Kidney (tissue), 13 donors: ENCODE measurements at regions not wholly inside any gene's neighbourhood (a gene's known extent, or its start where the extent isn't known, plus 50 kb on each side); places are given as distances from the start of the nearest gene placed in this dataset.

ENCODE experiments used
- DNase-seq, 5 donors: peaks; one replicate each; pipeline ENCODE4 v3.0.0-alpha.2; 2013 to 2020
- FAIRE-seq: peaks from 2 replicates; lab custom pipeline; 2012; peaks lifted over from hg19 to GRCh38; lab: Jason Lieb, UNC
- H3K27ac ChIP-seq, 2 donors: one replicate each; pipeline ENCODE4 v1.7.0; 2013; ENCODE audit warnings: low read depth in 2 of 2, low read length in 2 of 2, inconsistent platforms in 1 of 2
- H3K27me3 ChIP-seq: one replicate; pipeline ENCODE4 v1.7.1; 2013; ENCODE audit warnings: low read length, inconsistent platforms; ENCODE audit not compliant: control insufficient read depth, insufficient read depth
- H3K36me3 ChIP-seq, 3 donors: one replicate each; pipeline versions ENCODE4 v1.7.0 to v1.7.1; 2013; ENCODE audit warnings: low read length in 3 of 3, control low read depth in 1 of 3, inconsistent platforms in 1 of 3; ENCODE audit not compliant: insufficient read depth in 3 of 3, control insufficient read depth in 2 of 3
- H3K4me1 ChIP-seq, 3 donors: one replicate each; pipeline versions ENCODE4 v1.7.0 to v1.7.1; 2013; ENCODE audit warnings: low read length in 3 of 3, inconsistent platforms in 1 of 3, low read depth in 1 of 3; ENCODE audit not compliant: control insufficient read depth in 2 of 3, insufficient read depth in 2 of 3
- H3K4me3 ChIP-seq, 3 donors: one replicate each; pipeline versions ENCODE4 v1.7.0 to v1.8.1; 2013; ENCODE audit warnings: low read length in 3 of 3, control low read depth in 1 of 3, inconsistent platforms in 1 of 3
- H3K9ac ChIP-seq, 3 donors: one replicate each; pipeline versions ENCODE4 v1.7.0 to v1.7.1; 2013; ENCODE audit warnings: low read length in 3 of 3, control low read depth in 1 of 3, inconsistent platforms in 1 of 3
- H3K9me3 ChIP-seq, 3 donors: one replicate each; pipeline versions ENCODE4 v1.7.0 to v1.7.1; 2013; ENCODE audit warnings: low read length in 3 of 3, control low read depth in 1 of 3, inconsistent platforms in 1 of 3; ENCODE audit not compliant: control insufficient read depth in 2 of 3, insufficient read depth in 1 of 3
- CTCF ChIP-seq: IDR thresholded peaks from 3 replicates; pipeline ENCODE4 v1.5.1; 2012; ENCODE audit warnings: mild to moderate bottlenecking, moderate library complexity, borderline replicate concordance; ENCODE audit not compliant: insufficient read depth; ENCODE audit errors: extremely low read depth
- intact Hi-C: fragments of 100-400 bp; cut with DNase I; formaldehyde crosslinking; loops from one replicate; pipeline ENCODE4 v1.11.1; 2022
- donor health status: control.
- donor health status: control.
- donor health status: control.
- donor health status: control.
- donor health status: control.
- donor health status: DM: yes; HTN: yes; CAD: no.
- donor health status: Normal renal cell carcinoma (clear cell type).

GRCh38 chrX:131735127-131735526 lies 191.3 kb downstream of the OR13H1 start:
- DNase-seq (no peak), FAIRE-seq (no peak)
- no peaks in the 10 kb centered on the region for H3K9me3 ChIP-seq
- peak overlapping the region in 1 of 3 donors; percentile 51 for H3K4me3 ChIP-seq
- H3K27ac ChIP-seq, result no peak overlapping the region
- TF ChIP-seq CTCF, result no peak
- H3K36me3 ChIP-seq, result no peaks in the 10 kb centered on the region
- H3K9ac ChIP-seq, result no peak overlapping the region
- H3K4me1 ChIP-seq, result no peaks in the 10 kb centered on the region
- intact Hi-C loops, result no loop called here
- no peaks in the 10 kb centered on the region for H3K27me3 ChIP-seq

GRCh38 chrX:131739823-131740222 lies 195.9 kb downstream of the OR13H1 start:
- Histone ChIP-seq H3K4me1 (no peaks in the 10 kb centered on the region), H3K27me3 (no peaks in the 10 kb centered on the region), H3K27ac (no peak overlapping the region), H3K9ac (no peak overlapping the region), H3K9me3 (no peaks in the 10 kb centered on the region), H3K36me3 (no peaks in the 10 kb centered on the region), H3K4me3 (no peak overlapping the region)
- intact Hi-C loops, result no loop called here
- no peak for FAIRE-seq
- DNase-seq, result no peak
- TF ChIP-seq CTCF, result no peak

- FAIRE-seq, result no peak
- H3K36me3 ChIP-seq, result no peaks in the 10 kb centered on the region
- no peak for TF ChIP-seq CTCF
- intact Hi-C loops, result no loop called here
- no peaks in the 10 kb centered on the region for H3K27me3 ChIP-seq
- peak overlapping the region in 1 of 3 donors; percentile 83 for H3K4me3 ChIP-seq
- H3K9ac ChIP-seq, result peak overlapping the region in 1 of 3 donors; percentile 88
- DNase-seq, result peak in 3 of 5 donors; percentile 89 to 96 (median 91)
- H3K9me3 ChIP-seq, result no peaks in the 10 kb centered on the region
- H3K27ac ChIP-seq, result no peak overlapping the region
- H3K4me1 ChIP-seq, result no peaks in the 10 kb centered on the region
These were observed 197.3 kb downstream of the OR13H1 start for GRCh38 chrX:131741103-131741581.

GRCh38 chrX:131745942-131746489 lies 202.1 kb downstream of the OR13H1 start:
- Histone ChIP-seq H3K27me3 (no peaks in the 10 kb centered on the region), H3K9ac (no peak overlapping the region), H3K36me3 (no peaks in the 10 kb centered on the region), H3K27ac (no peak overlapping the region), H3K4me3 (peak overlapping the region in 1 of 3 donors; percentile 36), H3K4me1 (no peaks in the 10 kb centered on the region), H3K9me3 (no peaks in the 10 kb centered on the region)
- DNase-seq (no peak), FAIRE-seq (no peak)
- intact Hi-C loops, result no loop called here
- no peak for TF ChIP-seq CTCF
